D341Med (cell line): ENCODE measurements at regions not wholly inside any gene's neighbourhood (a gene's known extent, or its start where the extent isn't known, plus 50 kb on each side); places are given as distances from the start of the nearest gene placed in this dataset.

Experiments
- DNase-seq: peaks from one replicate; pipeline ENCODE4 v3.0.0; 2012; ENCODE audit warnings: low spot score

- no peak for DNase-seq
Measured at GRCh38 chr13:85538957-85539356, 260.3 kb downstream of the SLITRK6 start.

- DNase-seq, result no peak
Measured at GRCh38 chr13:85537601-85538000, 261.6 kb downstream of the SLITRK6 start.

GRCh38 chr13:85536706-85537105, 262.5 kb downstream of the SLITRK6 start:
- DNase-seq, result no peak

GRCh38 chr13:85535316-85536084, 263.7 kb downstream of the SLITRK6 start:
- DNase-seq, result no peak

- no peak for DNase-seq
Measured at GRCh38 chr13:85533911-85534310, 265.3 kb downstream of the SLITRK6 start.

GRCh38 chr13:85529218-85529594, 270.0 kb downstream of the SLITRK6 start:
- no peak for DNase-seq

- no peak for DNase-seq
Measured at GRCh38 chr13:85528491-85529217, 270.6 kb downstream of the SLITRK6 start.

GRCh38 chr13:85527316-85527715, 271.9 kb downstream of the SLITRK6 start:
- DNase-seq, result no peak

GRCh38 chr13:85525411-85525810, 273.8 kb downstream of the SLITRK6 start:
- DNase-seq, result no peak

GRCh38 chr13:85521657-85522056, 277.6 kb downstream of the SLITRK6 start:
- no peak for DNase-seq

GRCh38 chr13:85520445-85520844, 278.8 kb downstream of the SLITRK6 start:
- DNase-seq, result no peak

- no peak for DNase-seq
Measured at GRCh38 chr13:85519363-85519762, 279.9 kb downstream of the SLITRK6 start.

- no peak for DNase-seq
Measured at GRCh38 chr13:85512421-85512820, 286.8 kb downstream of the SLITRK6 start.

GRCh38 chr13:85509512-85509911, 289.7 kb downstream of the SLITRK6 start:
- no peak for DNase-seq

GRCh38 chr13:85508683-85509329, 290.4 kb downstream of the SLITRK6 start:
- no peak for DNase-seq

- DNase-seq, result no peak
Measured at GRCh38 chr13:85503797-85504196, 295.4 kb downstream of the SLITRK6 start.

GRCh38 chr13:85501616-85502015, 297.6 kb downstream of the SLITRK6 start:
- no peak for DNase-seq

GRCh38 chr13:85500696-85501256, 298.4 kb downstream of the SLITRK6 start:
- DNase-seq, result no peak

GRCh38 chr13:85498774-85499173, 300.4 kb downstream of the SLITRK6 start:
- DNase-seq, result no peak

GRCh38 chr13:85497652-85498051, 301.6 kb downstream of the SLITRK6 start:
- no peak for DNase-seq

- no peak for DNase-seq
Measured at GRCh38 chr13:85492283-85492682, 306.9 kb downstream of the SLITRK6 start.

GRCh38 chr13:85486663-85487062, 312.6 kb downstream of the SLITRK6 start:
- DNase-seq, result no peak

GRCh38 chr13:85473144-85473543, 326.1 kb downstream of the SLITRK6 start:
- no peak for DNase-seq
